Gastroesophageal sphincter (tissue), 3 donors: ENCODE measurements at regions not wholly inside any gene's neighbourhood (a gene's known extent, or its start where the extent isn't known, plus 50 kb on each side); places are given as distances from the start of the nearest gene placed in this dataset.

Source experiments
- CTCF ChIP-seq, 4 experiments: fragments of 200-600 bp in 2 of 4; fragments of 450-650 bp in 2 of 4; sonication (generic) in 1 of 4; IDR thresholded peaks; one replicate each; pipeline ENCODE4 v1.5.1; 2017 to 2019; ENCODE audit warnings: antibody characterized with exemption in 4 of 4, mild to moderate bottlenecking in 2 of 4, moderate library complexity in 2 of 4
- EP300 ChIP-seq: sonication (generic); formaldehyde crosslinking; IDR thresholded peaks from one replicate; pipeline ENCODE4 v1.6.1; 2017; ENCODE audit warnings: antibody characterized with exemption, mild to moderate bottlenecking
- POLR2A ChIP-seq, 2 donors: fragments of 450-650 bp; IDR thresholded peaks; one replicate each; pipeline ENCODE4 v1.6.1; 2017; ENCODE audit warnings: antibody characterized with exemption in 2 of 2, mild to moderate bottlenecking in 2 of 2, moderate library complexity in 1 of 2
- POLR2AphosphoS5 ChIP-seq: sonication (generic); formaldehyde crosslinking; IDR thresholded peaks from one replicate; pipeline ENCODE4 v1.6.1; 2017; ENCODE audit warnings: antibody characterized with exemption

- TF ChIP-seq CTCF (IDR thresholded peaks at IDR 0.05) (no peak), EP300 (no peak), POLR2AphosphoS5 (peak; percentile 16), POLR2A (IDR thresholded peaks at IDR 0.05) (no peak)
Measured at GRCh38 chr14:22095860-22096513, 422.4 kb upstream of the OR4E1 start.
